H9 (cell line): ENCODE measurements at regions not wholly inside any gene's neighbourhood (a gene's known extent, or its start where the extent isn't known, plus 50 kb on each side); places are given as distances from the start of the nearest gene placed in this dataset.

Experiments
- DNase-seq: peaks from one replicate; pipeline ENCODE4 v3.0.0-alpha.2; 2017
- H2AFZ ChIP-seq: one replicate; pipeline ENCODE4 v1.6.1; 2013; ENCODE audit warnings: mild to moderate bottlenecking, low read length, control low read depth, moderate library complexity
- H2AK5ac ChIP-seq: 2 replicates; pipeline ENCODE4 v1.6.1; 2013; ENCODE audit warnings: low read length, control low read depth, mixed read lengths; ENCODE audit not compliant: insufficient read length
- H2BK120ac ChIP-seq: one replicate; pipeline ENCODE4 v1.6.1; 2013; ENCODE audit warnings: low read depth, mild to moderate bottlenecking, low read length, control low read depth, inconsistent platforms; ENCODE audit not compliant: poor library complexity, severe bottlenecking
- H2BK12ac ChIP-seq: 2 replicates; pipeline ENCODE4 v1.6.1; 2013; ENCODE audit warnings: low read length, control low read depth, mixed read lengths, low read depth; ENCODE audit not compliant: insufficient read length
- H2BK15ac ChIP-seq: 2 replicates; pipeline ENCODE4 v1.6.1; 2013; ENCODE audit warnings: low read depth, low read length, control low read depth
- H2BK20ac ChIP-seq: one replicate; pipeline ENCODE4 v1.6.1; 2013; ENCODE audit warnings: low read depth, mild to moderate bottlenecking, low read length, control low read depth, inconsistent platforms; ENCODE audit not compliant: poor library complexity, severe bottlenecking
- H2BK5ac ChIP-seq: 2 replicates; pipeline ENCODE4 v1.6.1; 2013; ENCODE audit warnings: low read length, control low read depth, mixed read lengths; ENCODE audit not compliant: insufficient read length
- H3K14ac ChIP-seq: 2 replicates; pipeline ENCODE4 v1.6.1; 2013; ENCODE audit warnings: low read length, control low read depth; ENCODE audit not compliant: insufficient read depth
- H3K18ac ChIP-seq: 2 replicates; pipeline ENCODE4 v1.6.1; 2013; ENCODE audit warnings: low read depth, mild to moderate bottlenecking, mixed read lengths, low read length, control low read depth; ENCODE audit not compliant: insufficient read length
- H3K23ac ChIP-seq: 2 replicates; pipeline ENCODE4 v1.6.1; 2013; ENCODE audit warnings: low read length, control low read depth, mixed read lengths, low read depth; ENCODE audit not compliant: insufficient read length
- H3K23me2 ChIP-seq: 2 replicates; pipeline ENCODE4 v1.6.1; 2013; ENCODE audit warnings: low read depth, mild to moderate bottlenecking, mixed read lengths, low read length, control low read depth; ENCODE audit not compliant: insufficient read length, poor library complexity, severe bottlenecking
- H3K27ac ChIP-seq: 2 replicates; pipeline ENCODE4 v1.5.1; 2013; ENCODE audit warnings: low read length, control low read depth, mixed read lengths, low read depth; ENCODE audit not compliant: insufficient read length
- H3K27me3 ChIP-seq: 2 replicates; pipeline ENCODE4 v1.6.1; 2013; ENCODE audit warnings: low read length, control low read depth, inconsistent platforms; ENCODE audit not compliant: insufficient read depth
- H3K4ac ChIP-seq: 2 replicates; pipeline ENCODE4 v1.6.1; 2013; ENCODE audit warnings: low read depth, mild to moderate bottlenecking, control low read depth, inconsistent platforms, low read length, moderate library complexity
- H3K4me1 ChIP-seq: 2 replicates; pipeline ENCODE4 v1.6.1; 2013; ENCODE audit warnings: low read length, control low read depth, inconsistent platforms; ENCODE audit not compliant: insufficient read depth
- H3K4me2 ChIP-seq: 2 replicates; pipeline ENCODE4 v1.6.1; 2013; ENCODE audit warnings: low read length, control low read depth, mixed read lengths; ENCODE audit not compliant: insufficient read length, insufficient read depth
- H3K56ac ChIP-seq: 2 replicates; pipeline ENCODE4 v1.6.1; 2013; ENCODE audit warnings: low read depth, mild to moderate bottlenecking, mixed read lengths, low read length, control low read depth; ENCODE audit not compliant: insufficient read length
- H3K79me1 ChIP-seq: 2 replicates; pipeline ENCODE4 v1.6.1; 2013; ENCODE audit warnings: low read depth, mild to moderate bottlenecking, moderate library complexity, low read length, control low read depth, inconsistent platforms; ENCODE audit not compliant: insufficient read depth, poor library complexity, severe bottlenecking
- H3K79me2 ChIP-seq: 2 replicates; pipeline ENCODE4 v1.6.1; 2013; ENCODE audit warnings: low read length, control low read depth, inconsistent platforms; ENCODE audit not compliant: insufficient read depth
- H3K9ac ChIP-seq: 2 replicates; pipeline ENCODE4 v1.6.1; 2013; ENCODE audit warnings: low read length, control low read depth, mixed read lengths; ENCODE audit not compliant: insufficient read length; ENCODE audit errors: extremely low read depth
- H3K9me3 ChIP-seq: one replicate; pipeline ENCODE4 v1.6.1; 2013; ENCODE audit warnings: low read depth, low read length, inconsistent platforms; ENCODE audit not compliant: control insufficient read depth
- H3T11ph ChIP-seq: one replicate; pipeline ENCODE4 v1.6.1; 2013; ENCODE audit warnings: mild to moderate bottlenecking, low read length, control low read depth, inconsistent platforms
- H4K20me1 ChIP-seq: one replicate; pipeline ENCODE4 v1.6.1; 2013; ENCODE audit not compliant: control insufficient read depth, insufficient read length, insufficient read depth
- H4K5ac ChIP-seq: 2 replicates; pipeline ENCODE4 v1.6.1; 2013; ENCODE audit warnings: low read depth, mild to moderate bottlenecking, mixed read lengths, low read length, control low read depth; ENCODE audit not compliant: insufficient read length
- H4K8ac ChIP-seq: replicated peaks from 2 replicates; pipeline ENCODE4 v1.6.1; 2013; ENCODE audit warnings: low read length, control low read depth, mixed read lengths, low read depth; ENCODE audit not compliant: insufficient read length
- H4K91ac ChIP-seq: 2 replicates; pipeline ENCODE4 v1.6.1; 2013; ENCODE audit warnings: low read depth, mild to moderate bottlenecking, moderate library complexity, mixed read lengths, low read length, control low read depth; ENCODE audit not compliant: insufficient read length
- H3K27ac Mint-ChIP-seq, 3 experiments: 2 replicates in 2 of 3; 3 replicates in 1 of 3; pipeline ENCODE4 v1.8.0; 2020 to 2021; ENCODE audit warnings: mixed read lengths in 3 of 3, mild to moderate bottlenecking in 1 of 3, moderate library complexity in 1 of 3
- H3K27me3 Mint-ChIP-seq: 2 replicates; pipeline ENCODE4 v1.8.0; 2021; ENCODE audit warnings: low read depth, mild to moderate bottlenecking, moderate library complexity, mixed read lengths
- H3K36me3 Mint-ChIP-seq, 3 experiments: 2 replicates in 2 of 3; 3 replicates in 1 of 3; pipeline ENCODE4 v1.8.0; 2020 to 2021; ENCODE audit warnings: low read depth in 3 of 3, mixed read lengths in 3 of 3; ENCODE audit not compliant: insufficient read depth in 1 of 3
- H3K4me1 Mint-ChIP-seq, 2 experiments: 2 replicates each; pipeline ENCODE4 v1.8.0; 2020; ENCODE audit warnings: mixed read lengths in 2 of 2
- H3K4me3 Mint-ChIP-seq, 2 experiments: 2 replicates in 1 of 2; 3 replicates in 1 of 2; pipeline ENCODE4 v1.8.0; 2020 to 2021; ENCODE audit warnings: mild to moderate bottlenecking in 2 of 2, mixed read lengths in 2 of 2, moderate library complexity in 1 of 2
- H3K9me3 Mint-ChIP-seq, 2 experiments: 2 replicates in 1 of 2; 3 replicates in 1 of 2; pipeline ENCODE4 v1.8.0; 2020; ENCODE audit warnings: mild to moderate bottlenecking in 2 of 2, mixed read lengths in 2 of 2, moderate library complexity in 1 of 2
- WGBS: extraction: QIAGEN DNeasy Blood & Tissue Kit; methylation state at CpG from one replicate; pipeline ENCODE4 v1.1.7; 2013; ENCODE audit warnings: missing lambda C conversion rate, low lambda C conversion rate, mixed read lengths; ENCODE audit not compliant: insufficient read length; ENCODE audit errors: extremely low coverage; 5-methylcytosine and 5-hydroxymethylcytosine counted together
- TF ChIP-seq, protein P1 (sequence below): fragments of 200-600 bp; sonication (generic); conservative IDR thresholded peaks from 3 replicates; pipeline ENCODE4 v1.8.0; 2021; ENCODE audit warnings: antibody characterized with exemption, mild to moderate bottlenecking

DNA sequence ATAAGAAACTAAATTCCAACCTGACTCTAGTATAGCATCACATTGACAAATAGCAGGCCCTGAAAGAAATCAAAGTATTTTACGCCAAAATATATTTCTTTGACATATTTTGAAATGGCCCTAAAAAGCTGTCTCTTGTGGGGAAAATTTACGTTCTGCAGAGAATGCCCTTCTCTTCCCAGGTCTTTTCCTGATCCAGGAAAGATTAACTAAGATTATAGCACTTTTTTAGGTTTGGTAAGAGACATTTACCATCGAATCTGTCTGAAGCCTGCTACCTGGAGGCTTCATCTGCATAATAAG lies 121.1 kb downstream of the ATXN3L start:
- no peak for DNase-seq
- WGBS = no CpG with 5 or more reads among the region's 3 CpGs
- Mint-ChIP-seq H3K4me3 (peak overlapping the region; percentile 2 to 41; a peak in 1 of 5 replicates), H3K36me3 (peaks cover 0 to 8% (median 6%) of the 10 kb centered on the region in 3 experiments; a peak in 4 of 7 replicates), H3K27ac (peak overlapping the region; percentile 95 to 99 (median 98); a peak in 6 of 7 replicates), H3K27me3 (peaks cover 3% of the 10 kb centered on the region; the same call in 1 of the 2 replicates), H3K4me1 (peaks cover 52 to 55% of the 10 kb centered on the region in 2 experiments), H3K9me3 (peaks cover 63 to 69% of the 10 kb centered on the region in 2 experiments)
- TF ChIP-seq, protein P1, sequence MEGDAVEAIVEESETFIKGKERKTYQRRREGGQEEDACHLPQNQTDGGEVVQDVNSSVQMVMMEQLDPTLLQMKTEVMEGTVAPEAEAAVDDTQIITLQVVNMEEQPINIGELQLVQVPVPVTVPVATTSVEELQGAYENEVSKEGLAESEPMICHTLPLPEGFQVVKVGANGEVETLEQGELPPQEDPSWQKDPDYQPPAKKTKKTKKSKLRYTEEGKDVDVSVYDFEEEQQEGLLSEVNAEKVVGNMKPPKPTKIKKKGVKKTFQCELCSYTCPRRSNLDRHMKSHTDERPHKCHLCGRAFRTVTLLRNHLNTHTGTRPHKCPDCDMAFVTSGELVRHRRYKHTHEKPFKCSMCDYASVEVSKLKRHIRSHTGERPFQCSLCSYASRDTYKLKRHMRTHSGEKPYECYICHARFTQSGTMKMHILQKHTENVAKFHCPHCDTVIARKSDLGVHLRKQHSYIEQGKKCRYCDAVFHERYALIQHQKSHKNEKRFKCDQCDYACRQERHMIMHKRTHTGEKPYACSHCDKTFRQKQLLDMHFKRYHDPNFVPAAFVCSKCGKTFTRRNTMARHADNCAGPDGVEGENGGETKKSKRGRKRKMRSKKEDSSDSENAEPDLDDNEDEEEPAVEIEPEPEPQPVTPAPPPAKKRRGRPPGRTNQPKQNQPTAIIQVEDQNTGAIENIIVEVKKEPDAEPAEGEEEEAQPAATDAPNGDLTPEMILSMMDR = no peak
- no peak overlapping the region for H2BK5ac ChIP-seq
- no peak overlapping the region for H2AFZ ChIP-seq
- no peak overlapping the region for H2BK120ac ChIP-seq
- H3K79me1 ChIP-seq = no peaks in the 10 kb centered on the region
- no peaks in the 10 kb centered on the region for H3K79me2 ChIP-seq
- no peak overlapping the region for H3K14ac ChIP-seq
- no peak overlapping the region for H4K91ac ChIP-seq
- H3K23ac ChIP-seq = no peak overlapping the region
- no peak overlapping the region for H2AK5ac ChIP-seq
- H3K56ac ChIP-seq = no peak overlapping the region
- H4K8ac ChIP-seq = no peak overlapping the region
- no peaks in the 10 kb centered on the region for H3K23me2 ChIP-seq
- no peak overlapping the region for H3K4ac ChIP-seq
- no peak overlapping the region for H3K9ac ChIP-seq
- peak overlapping the region; percentile 98 for H3K27ac ChIP-seq
- no peak overlapping the region for H2BK20ac ChIP-seq
- no peak overlapping the region for H2BK15ac ChIP-seq
- no peak overlapping the region for H4K5ac ChIP-seq
- H3K9me3 ChIP-seq = no peaks in the 10 kb centered on the region
- H3T11ph ChIP-seq = peak overlapping the region; percentile 84
- H3K4me1 ChIP-seq = peaks cover 14% of the 10 kb centered on the region
- no peaks in the 10 kb centered on the region for H4K20me1 ChIP-seq
- no peaks in the 10 kb centered on the region for H3K27me3 ChIP-seq
- no peak overlapping the region for H2BK12ac ChIP-seq
- H3K4me2 ChIP-seq = no peak overlapping the region
- H3K18ac ChIP-seq = no peak overlapping the region
